Naive thymus-derived CD4-positive, alpha-beta T cell (primary cell): ENCODE measurements at regions not wholly inside any gene's neighbourhood (a gene's known extent, or its start where the extent isn't known, plus 50 kb on each side); places are given as distances from the start of the nearest gene placed in this dataset.
"Not testable (repeated sequence)": the region's sequence is repeated elsewhere in the genome, so short reads cannot be mapped to it uniquely, and the experiment has no call there.

Source experiments
- ATAC-seq: fragments of 150-1000 bp; cut with Tn5 transposase; 2 replicates; pipeline ENCODE4 v1.10.0; 2021; ENCODE audit warnings: mild to moderate bottlenecking, moderate library complexity
- CTCF ChIA-PET: fragments of 350-600 bp; sonication (Branson Sonifier 250); formaldehyde crosslinking; loops from one replicate; lab custom pipeline; 2021; ENCODE audit warnings: antibody characterized with exemption; lab: Charles Lee
- POLR2A ChIA-PET: fragments of 350-600 bp; sonication (Branson Sonifier 250); formaldehyde crosslinking; loops from one replicate; lab custom pipeline; 2021; ENCODE audit warnings: antibody characterized with exemption, inconsistent platforms; lab: Charles Lee
- DNase-seq, 9 donors: peaks; one replicate each; pipeline versions ENCODE4 v3.0.0 to v3.0.0-alpha.2; 2020 to 2022; ENCODE audit warnings: mixed read lengths in 1 of 9
- H3K27ac ChIP-seq: one replicate; pipeline ENCODE4 v1.7.0; 2013; ENCODE audit warnings: mild to moderate bottlenecking, low read depth, low read length, moderate library complexity
- H3K27me3 ChIP-seq, 2 donors: one replicate each; pipeline ENCODE4 v1.7.0; 2013; ENCODE audit warnings: low read length in 2 of 2, mild to moderate bottlenecking in 2 of 2, moderate library complexity in 2 of 2; ENCODE audit not compliant: control insufficient read depth in 2 of 2, insufficient read depth in 2 of 2
- H3K36me3 ChIP-seq, 3 experiments: 1 replicate in 2 of 3; 2 replicates in 1 of 3; pipeline ENCODE4 v1.7.0; 2013; ENCODE audit warnings: low read length in 3 of 3, mild to moderate bottlenecking in 3 of 3, moderate library complexity in 1 of 3; ENCODE audit not compliant: insufficient read depth in 3 of 3, control insufficient read depth in 2 of 3
- H3K4me1 ChIP-seq, 2 donors: one replicate each; pipeline ENCODE4 v1.7.0; 2013; ENCODE audit warnings: low read length in 2 of 2, mild to moderate bottlenecking in 2 of 2, moderate library complexity in 1 of 2; ENCODE audit not compliant: control insufficient read depth in 2 of 2, insufficient read depth in 2 of 2
- H3K4me3 ChIP-seq: 2 replicates; pipeline ENCODE4 v1.7.0; 2013; ENCODE audit warnings: mild to moderate bottlenecking, low read length
- H3K9me3 ChIP-seq, 3 experiments: 1 replicate in 2 of 3; 2 replicates in 1 of 3; pipeline ENCODE4 v1.7.0; 2013; ENCODE audit warnings: low read length in 3 of 3; ENCODE audit not compliant: control insufficient read depth in 2 of 3
- H3K27ac Mint-ChIP-seq, 9 donors: one replicate each; pipeline ENCODE4 v1.8.0; 2020 to 2022; ENCODE audit warnings: mixed read lengths in 9 of 9, mild to moderate bottlenecking in 8 of 9, moderate library complexity in 5 of 9, inconsistent platforms in 2 of 9
- H3K27me3 Mint-ChIP-seq, 5 donors: one replicate each; pipeline ENCODE4 v1.8.0; 2021 to 2022; ENCODE audit warnings: mixed read lengths in 5 of 5, mild to moderate bottlenecking in 1 of 5
- H3K36me3 Mint-ChIP-seq, 5 donors: one replicate each; pipeline ENCODE4 v1.8.0; 2020 to 2022; ENCODE audit warnings: mixed read lengths in 5 of 5, mild to moderate bottlenecking in 3 of 5, inconsistent platforms in 1 of 5
- H3K4me1 Mint-ChIP-seq, 7 donors: one replicate each; pipeline ENCODE4 v1.8.0; 2020 to 2022; ENCODE audit warnings: mixed read lengths in 7 of 7, mild to moderate bottlenecking in 3 of 7, inconsistent platforms in 1 of 7
- H3K4me3 Mint-ChIP-seq, 10 donors: one replicate each; pipeline ENCODE4 v1.8.0; 2020 to 2022; ENCODE audit warnings: mild to moderate bottlenecking in 10 of 10, mixed read lengths in 10 of 10, moderate library complexity in 6 of 10, inconsistent platforms in 2 of 10
- H3K9me3 Mint-ChIP-seq, 11 donors: one replicate each; pipeline ENCODE4 v1.8.0; 2020 to 2022; ENCODE audit warnings: mixed read lengths in 11 of 11, mild to moderate bottlenecking in 4 of 11, inconsistent platforms in 1 of 11, moderate library complexity in 1 of 11
- intact Hi-C, 2 donors: fragments of 100-400 bp; cut with micrococcal nuclease; formaldehyde crosslinking; loops; one replicate each; pipeline ENCODE4 v1.15.1; 2023

DNA sequence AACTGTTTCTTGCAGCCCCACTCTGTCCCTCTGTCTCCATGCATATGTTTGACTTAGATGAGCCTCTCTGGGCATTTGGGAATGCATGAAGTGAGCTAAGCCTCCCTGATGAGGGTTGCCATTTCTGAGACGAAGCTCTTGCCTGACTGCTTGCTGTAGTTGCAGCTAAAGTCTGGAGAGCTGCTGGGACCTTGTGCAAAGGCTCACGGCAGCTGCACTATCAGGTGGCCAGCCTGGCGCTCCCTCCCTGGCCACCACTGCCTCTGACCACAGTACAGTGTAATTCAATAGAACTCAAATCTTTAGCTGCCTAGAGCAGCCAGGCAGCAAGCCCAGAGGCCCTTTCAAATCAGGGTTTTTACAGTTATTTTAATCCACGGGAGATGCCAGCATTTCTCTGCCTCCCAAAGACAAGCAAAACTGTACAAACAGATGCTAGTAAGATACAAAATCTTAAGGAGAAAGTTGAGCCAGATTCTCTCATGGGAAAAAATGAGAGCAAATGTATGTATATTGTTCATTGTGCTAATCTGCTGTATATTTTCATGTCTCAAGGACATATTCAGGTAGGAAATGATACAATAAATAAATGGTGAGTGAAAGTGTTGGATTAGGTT is 1522.5 kb downstream of the KHDRBS2 start:
- H3K9me3 Mint-ChIP-seq, result peaks cover 0 to 35% (median 7%) of the 10 kb centered on the region in 11 donors
- H3K4me3 ChIP-seq, H3K4me3 Mint-ChIP-seq, H3K27ac Mint-ChIP-seq, H3K27ac ChIP-seq, H3K27me3 ChIP-seq, H3K36me3 ChIP-seq, H3K4me1 ChIP-seq, ATAC-seq, H3K36me3 Mint-ChIP-seq, H3K9me3 ChIP-seq, POLR2A ChIA-PET, H3K4me1 Mint-ChIP-seq, H3K27me3 Mint-ChIP-seq, DNase-seq, intact Hi-C loops, CTCF ChIA-PET: not testable (repeated sequence)

DNA sequence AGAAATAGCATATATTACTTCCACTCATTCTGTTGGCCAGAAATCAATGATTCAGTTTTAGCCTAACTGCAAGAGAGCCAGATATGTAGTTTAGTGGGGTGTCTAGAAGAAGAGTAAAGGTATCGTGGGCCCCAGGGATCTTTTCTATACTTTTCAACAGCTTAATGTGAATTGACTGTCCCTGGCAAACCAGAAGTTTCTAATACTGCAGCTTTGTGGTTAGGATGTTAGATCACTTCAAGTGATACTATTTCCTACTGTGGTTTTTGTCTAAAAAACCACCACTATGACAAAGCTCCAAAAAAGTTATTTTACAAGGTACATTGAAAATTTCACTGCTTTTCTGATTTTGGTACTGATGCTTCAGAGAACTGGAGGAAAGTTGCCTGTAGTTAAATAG is 1525.1 kb downstream of the KHDRBS2 start:
- CTCF ChIA-PET, H3K27ac ChIP-seq, H3K27me3 ChIP-seq, DNase-seq, ATAC-seq, H3K4me3 ChIP-seq, H3K4me3 Mint-ChIP-seq, H3K9me3 ChIP-seq, H3K27ac Mint-ChIP-seq, H3K36me3 Mint-ChIP-seq, H3K4me1 Mint-ChIP-seq, H3K27me3 Mint-ChIP-seq, POLR2A ChIA-PET, H3K36me3 ChIP-seq, intact Hi-C loops, H3K4me1 ChIP-seq: not testable (repeated sequence)
- peaks cover 0 to 42% (median 10%) of the 10 kb centered on the region in 11 donors for H3K9me3 Mint-ChIP-seq

DNA sequence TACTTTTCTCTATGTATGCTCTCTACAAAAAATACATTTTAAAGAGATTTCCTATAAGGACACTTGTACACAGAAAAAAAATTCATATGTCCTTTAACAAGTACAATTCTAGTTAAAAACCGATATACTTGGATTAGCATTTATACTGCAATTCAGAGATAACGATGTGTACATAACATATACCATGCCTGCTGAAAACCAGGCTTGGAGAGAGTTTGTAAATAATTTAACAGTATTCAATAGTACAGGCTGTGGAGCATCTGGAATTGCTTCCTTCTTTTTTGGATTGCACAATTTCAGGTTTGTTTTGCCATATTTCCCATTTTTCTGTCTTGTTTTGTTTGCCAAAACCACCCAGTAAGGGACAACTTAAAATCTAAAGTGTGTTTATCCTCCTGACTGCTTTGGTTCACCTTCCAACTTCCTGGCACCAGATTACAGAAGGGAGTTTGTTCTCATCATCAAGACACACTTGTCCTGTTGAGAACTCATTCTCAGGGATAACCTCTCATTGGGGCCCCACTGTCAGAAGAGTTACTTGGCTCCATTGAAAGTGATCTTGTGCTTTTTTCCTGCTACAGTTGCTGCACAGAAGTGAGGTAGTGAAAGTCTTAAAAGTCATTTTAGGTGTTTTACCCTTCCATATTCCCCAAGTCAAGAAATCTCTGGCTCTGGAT is 1526.7 kb downstream of the KHDRBS2 start:
- H3K4me3 ChIP-seq, H3K4me3 Mint-ChIP-seq, H3K27me3 Mint-ChIP-seq, H3K4me1 Mint-ChIP-seq, H3K36me3 ChIP-seq, DNase-seq, POLR2A ChIA-PET, H3K4me1 ChIP-seq, H3K27me3 ChIP-seq, H3K36me3 Mint-ChIP-seq, H3K27ac Mint-ChIP-seq, CTCF ChIA-PET, ATAC-seq, H3K9me3 ChIP-seq, intact Hi-C loops, H3K27ac ChIP-seq: not testable (repeated sequence)
- H3K9me3 Mint-ChIP-seq, result peaks cover 3 to 47% (median 9%) of the 10 kb centered on the region in 11 donors

DNA sequence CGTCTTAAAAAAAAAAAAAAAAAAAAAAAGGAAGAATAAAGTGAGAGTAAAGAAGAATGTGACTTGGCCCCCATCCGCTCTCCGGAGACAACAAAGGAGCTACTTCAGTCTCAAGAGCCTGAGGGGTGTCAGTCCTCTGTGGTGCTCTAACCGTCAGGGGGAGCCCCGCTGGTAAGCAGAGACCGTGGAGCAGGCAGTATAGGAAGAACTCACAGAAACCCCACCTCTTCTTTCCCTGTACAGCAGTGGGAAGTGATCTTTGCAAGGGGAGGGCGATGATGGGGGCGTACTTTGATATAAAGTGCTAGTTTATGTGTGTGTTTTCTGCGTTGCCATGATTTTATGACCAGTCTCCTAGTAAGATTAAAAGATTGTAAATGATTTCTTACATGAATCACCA is 1527.3 kb downstream of the KHDRBS2 start:
- H3K4me3 ChIP-seq, H3K4me1 ChIP-seq, DNase-seq, H3K27me3 Mint-ChIP-seq, H3K4me1 Mint-ChIP-seq, H3K27ac Mint-ChIP-seq, H3K9me3 ChIP-seq, H3K27me3 ChIP-seq, H3K36me3 ChIP-seq, H3K36me3 Mint-ChIP-seq, H3K27ac ChIP-seq, ATAC-seq, POLR2A ChIA-PET, intact Hi-C loops, CTCF ChIA-PET, H3K4me3 Mint-ChIP-seq: not testable (repeated sequence)
- H3K9me3 Mint-ChIP-seq, result peaks cover 3 to 47% (median 9%) of the 10 kb centered on the region in 11 donors

DNA sequence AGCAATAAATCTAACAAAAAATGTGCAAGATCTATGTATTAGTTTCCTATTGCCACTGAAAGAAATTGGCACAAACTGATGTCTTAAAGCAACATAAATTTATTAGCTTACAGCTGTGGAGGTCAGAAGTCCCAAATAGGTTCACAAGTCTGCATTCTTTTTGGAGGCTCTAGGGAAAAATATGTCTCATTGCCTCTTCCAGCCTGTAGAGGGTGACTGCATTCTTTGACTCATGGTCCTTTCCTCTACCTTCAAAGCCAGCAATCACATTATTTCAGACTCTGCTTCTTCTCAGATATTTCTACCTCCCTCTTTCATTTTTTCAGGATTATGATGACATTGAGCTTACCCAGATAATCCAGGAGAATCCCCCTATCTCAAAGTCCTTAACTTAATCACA is 1531.1 kb downstream of the KHDRBS2 start:
- ChIA-PET CTCF (no interaction called here), POLR2A (no interaction called here)
- no peaks in the 10 kb centered on the region for H3K4me1 Mint-ChIP-seq
- Histone ChIP-seq H3K27me3 (no peaks in the 10 kb centered on the region), H3K27ac (no peak overlapping the region), H3K4me1 (no peaks in the 10 kb centered on the region), H3K36me3 (no peaks in the 10 kb centered on the region), H3K4me3 (no peak overlapping the region), H3K9me3 (no peaks in the 10 kb centered on the region)
- DNase-seq (no peak), ATAC-seq (no peak)
- intact Hi-C loops, result no loop called here
- no peak overlapping the region for H3K4me3 Mint-ChIP-seq
- peaks cover 4 to 57% (median 15%) of the 10 kb centered on the region in 11 donors for H3K9me3 Mint-ChIP-seq
- H3K27me3 Mint-ChIP-seq, result no peaks in the 10 kb centered on the region
- H3K36me3 Mint-ChIP-seq, result peaks cover 0 to 4% (median 0%) of the 10 kb centered on the region in 5 donors
- H3K27ac Mint-ChIP-seq, result no peak overlapping the region

DNA sequence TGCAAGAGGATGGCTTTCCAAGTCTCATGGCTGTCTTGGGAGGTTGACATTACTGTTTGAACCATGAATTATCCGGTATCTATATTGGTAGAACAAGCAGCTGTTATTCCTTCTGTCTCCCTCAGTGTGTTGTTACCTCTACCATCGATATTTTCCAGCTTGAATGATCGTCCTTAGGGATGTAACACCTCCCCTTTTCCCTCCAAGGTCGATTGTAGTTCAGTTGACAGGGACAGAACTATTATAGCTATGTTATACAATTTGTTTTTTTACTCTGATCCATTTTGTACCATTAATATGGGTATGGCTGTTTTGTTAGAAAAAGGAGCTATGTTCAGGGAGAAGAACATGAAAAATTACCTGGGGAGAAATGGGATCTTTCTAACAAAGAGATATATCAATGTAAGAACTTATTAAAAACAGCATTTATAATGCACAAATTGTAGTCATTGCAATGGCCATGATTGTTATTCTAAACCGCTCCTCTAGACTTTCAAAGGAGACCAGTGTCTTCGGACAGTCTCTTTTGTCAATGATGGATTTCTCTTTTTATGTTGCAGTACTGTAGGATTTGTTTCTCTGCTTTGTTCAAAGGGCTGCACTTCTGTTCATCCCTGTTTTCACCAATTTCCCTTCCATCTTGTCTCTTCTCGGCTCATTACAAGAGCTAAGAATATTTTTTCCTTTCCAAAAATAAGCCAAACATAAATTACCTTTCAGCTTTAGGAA is 1535.5 kb downstream of the KHDRBS2 start:
- H3K9me3 ChIP-seq, H3K27me3 ChIP-seq, H3K27me3 Mint-ChIP-seq, DNase-seq, H3K27ac Mint-ChIP-seq, H3K4me3 ChIP-seq, H3K36me3 ChIP-seq, ATAC-seq, POLR2A ChIA-PET, H3K27ac ChIP-seq, H3K36me3 Mint-ChIP-seq, H3K4me1 Mint-ChIP-seq, CTCF ChIA-PET, intact Hi-C loops, H3K4me3 Mint-ChIP-seq, H3K4me1 ChIP-seq: not testable (repeated sequence)
- peaks cover 0 to 41% (median 14%) of the 10 kb centered on the region in 11 donors for H3K9me3 Mint-ChIP-seq
